ENCODE measurements at regions not wholly inside any gene's neighbourhood (a gene's known extent, or its start where the extent isn't known, plus 50 kb on each side); places are given as distances from the start of the nearest gene placed in this dataset.

DNA sequence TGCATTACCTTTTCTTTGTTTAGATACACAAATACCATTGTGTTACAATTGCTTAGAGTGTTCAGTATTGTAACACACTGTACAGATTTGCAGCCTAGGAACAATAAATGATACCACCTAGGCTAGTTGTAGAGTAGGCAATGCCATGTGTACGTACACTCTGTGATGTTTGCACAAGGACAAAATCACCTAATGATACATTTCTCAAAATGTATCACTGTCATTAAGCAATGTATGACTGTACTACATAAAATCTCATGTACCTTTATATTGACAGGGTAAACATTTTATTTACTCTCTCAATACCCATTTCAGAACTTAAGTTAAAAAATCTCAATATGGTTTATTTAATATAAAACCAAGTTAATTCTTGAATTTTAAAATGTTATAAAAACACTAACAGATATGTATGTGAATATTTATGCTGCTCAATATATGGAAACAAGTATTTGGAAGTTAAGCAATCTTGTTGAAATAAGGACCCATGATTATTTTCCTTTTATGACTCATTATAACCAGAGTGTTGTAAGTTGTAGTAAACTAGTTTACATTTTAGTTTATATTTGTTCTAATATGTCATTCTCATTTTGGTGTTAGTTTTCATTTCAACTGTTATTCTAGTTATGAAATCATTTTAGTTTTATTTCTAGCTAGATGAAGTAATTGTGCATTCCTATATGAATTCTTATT is 409.2 kb downstream of the TLL1 start:
- no TSS peak for BruUV-seq (replicated peaks)
- POLR2A ChIA-PET (ENCODE audit: low non-redundant PET): no interaction called here
- CTCF ChIA-PET: no interaction called here

DNA sequence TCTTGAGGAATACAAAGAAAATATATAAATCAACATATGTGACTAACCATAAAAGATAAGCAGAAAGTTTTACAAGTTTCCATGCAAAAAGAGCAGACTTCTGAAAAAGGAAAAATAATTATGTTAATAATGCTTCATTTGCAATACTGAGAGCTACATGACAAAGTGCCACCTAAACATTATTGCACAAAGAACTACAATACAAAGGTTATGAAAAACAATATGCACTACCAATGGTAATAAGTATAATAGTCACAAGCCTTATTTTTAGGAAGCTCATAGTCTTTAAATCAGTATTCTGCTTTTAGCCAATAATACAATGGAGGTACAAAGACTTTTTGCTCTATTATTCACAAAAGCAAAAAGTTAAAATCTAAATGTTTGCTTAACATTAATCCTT is 411.2 kb downstream of the TLL1 start:
- Histone ChIP-seq H3K4me1 (ENCODE audit: insufficient read depth, low read length, poor library complexity, severe bottlenecking) (no peaks in the 10 kb centered on the region), H3K9me3 (ENCODE audit: low read depth, low read length, poor library complexity, severe bottlenecking) (no peaks in the 10 kb centered on the region), H3K27ac (ENCODE audit: low read depth, low read length, poor library complexity, severe bottlenecking) (no peak overlapping the region), H3K4me3 (ENCODE audit: low read depth, low read length, poor library complexity, severe bottlenecking) (no peak overlapping the region), H3K27me3 (replicated peaks; ENCODE audit: insufficient read depth, low read depth, low read length, poor library complexity) (no peaks in the 10 kb centered on the region), H3K36me3 (ENCODE audit: insufficient read depth, low read length, poor library complexity, severe bottlenecking) (no peaks in the 10 kb centered on the region)
- no peak for DNase-seq (ENCODE audit: low spot score)
- ChIA-PET POLR2A (ENCODE audit: low non-redundant PET) (no interaction called here), CTCF (no interaction called here)
- BruUV-seq (replicated peaks): no TSS peak
- TF ChIP-seq CTCF (conservative IDR thresholded peaks at IDR 0.05; ENCODE audit: low read depth, low read length) (no peak), EZH2 (IDR thresholded peaks at IDR 0.05; ENCODE audit: borderline replicate concordance, low read depth, low read length, poor library complexity, severe bottlenecking) (no peak)
- intact Hi-C loops (cut with micrococcal nuclease; ENCODE audit: unreplicated experiment): no loop called here

More for the DNA sequence above, 409.2 kb downstream of the TLL1 start:
- TF ChIP-seq CTCF (conservative IDR thresholded peaks at IDR 0.05; ENCODE audit: low read depth, low read length) (no peak), EZH2 (IDR thresholded peaks at IDR 0.05; ENCODE audit: borderline replicate concordance, low read depth, low read length, poor library complexity, severe bottlenecking) (no peak)
- Histone ChIP-seq H3K4me1 (ENCODE audit: insufficient read depth, low read length, poor library complexity, severe bottlenecking) (no peaks in the 10 kb centered on the region), H3K9me3 (ENCODE audit: low read depth, low read length, poor library complexity, severe bottlenecking) (no peaks in the 10 kb centered on the region), H3K4me3 (ENCODE audit: low read depth, low read length, poor library complexity, severe bottlenecking) (no peak overlapping the region), H3K27me3 (replicated peaks; ENCODE audit: insufficient read depth, low read depth, low read length, poor library complexity) (no peaks in the 10 kb centered on the region), H3K36me3 (ENCODE audit: insufficient read depth, low read length, poor library complexity, severe bottlenecking) (no peaks in the 10 kb centered on the region), H3K27ac (ENCODE audit: low read depth, low read length, poor library complexity, severe bottlenecking) (no peak overlapping the region)
- DNase-seq (ENCODE audit: low spot score): no peak
- intact Hi-C loops (cut with micrococcal nuclease; ENCODE audit: unreplicated experiment): no loop called here

- ChIA-PET CTCF (no interaction called here), POLR2A (ENCODE audit: low non-redundant PET) (no interaction called here)
- Histone ChIP-seq H3K27ac (ENCODE audit: low read depth, low read length, poor library complexity, severe bottlenecking) (no peak overlapping the region), H3K36me3 (ENCODE audit: insufficient read depth, low read length, poor library complexity, severe bottlenecking) (no peaks in the 10 kb centered on the region), H3K27me3 (replicated peaks; ENCODE audit: insufficient read depth, low read depth, low read length, poor library complexity) (no peaks in the 10 kb centered on the region), H3K4me1 (ENCODE audit: insufficient read depth, low read length, poor library complexity, severe bottlenecking) (no peaks in the 10 kb centered on the region), H3K4me3 (ENCODE audit: low read depth, low read length, poor library complexity, severe bottlenecking) (no peak overlapping the region), H3K9me3 (ENCODE audit: low read depth, low read length, poor library complexity, severe bottlenecking) (no peaks in the 10 kb centered on the region)
- intact Hi-C loops (cut with micrococcal nuclease; ENCODE audit: unreplicated experiment): no loop called here
- DNase-seq (ENCODE audit: low spot score): no peak
- TF ChIP-seq EZH2 (IDR thresholded peaks at IDR 0.05; ENCODE audit: borderline replicate concordance, low read depth, low read length, poor library complexity, severe bottlenecking) (no peak), CTCF (conservative IDR thresholded peaks at IDR 0.05; ENCODE audit: low read depth, low read length) (no peak)
- BruUV-seq (replicated peaks): no TSS peak
Observed at GRCh38 chr4:166290426-166290825, 417.4 kb downstream of the TLL1 start.
